Mammary epithelial cell (primary cell): ENCODE measurements at regions not wholly inside any gene's neighbourhood (a gene's known extent, or its start where the extent isn't known, plus 50 kb on each side); places are given as distances from the start of the nearest gene placed in this dataset.

Experiments
- EZH2 ChIP-seq: IDR thresholded peaks from 2 replicates; pipeline ENCODE4 v1.6.1; 2012; ENCODE audit warnings: low read length, inconsistent platforms, borderline replicate concordance
- TF ChIP-seq, protein P1 (sequence below), 2 donors: IDR thresholded peaks in 1 of 2; conservative IDR thresholded peaks in 1 of 2; 2 replicates each; pipeline ENCODE4 v1.5.1; 2011 to 2012; ENCODE audit warnings: inconsistent platforms in 2 of 2, low read length in 2 of 2, mild to moderate bottlenecking in 2 of 2, control low read depth in 1 of 2, low read depth in 1 of 2; ENCODE audit not compliant: insufficient read depth in 1 of 2; ENCODE audit errors: extremely low read depth in 1 of 2

DNA sequence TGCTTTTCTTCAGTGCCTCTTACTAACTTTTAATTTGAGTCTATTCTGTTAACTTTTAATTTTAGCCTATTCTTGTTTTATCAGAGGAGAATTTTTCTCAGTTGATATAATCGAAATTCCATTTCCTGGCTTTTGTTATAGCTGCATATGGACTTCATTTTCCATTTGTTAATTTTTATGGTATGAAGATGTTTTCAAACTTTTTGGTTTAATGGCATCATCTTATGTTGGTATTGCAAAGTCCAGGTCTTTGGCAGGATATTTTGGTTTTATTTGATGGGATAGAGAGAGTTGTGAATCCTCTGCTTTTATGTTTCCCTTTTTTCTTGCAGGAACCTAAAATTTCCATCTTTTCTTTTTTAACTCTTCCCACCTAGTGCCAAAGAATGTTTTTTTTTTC is 70.9 kb upstream of the RAPGEF4 start:
- TF ChIP-seq, protein P1, sequence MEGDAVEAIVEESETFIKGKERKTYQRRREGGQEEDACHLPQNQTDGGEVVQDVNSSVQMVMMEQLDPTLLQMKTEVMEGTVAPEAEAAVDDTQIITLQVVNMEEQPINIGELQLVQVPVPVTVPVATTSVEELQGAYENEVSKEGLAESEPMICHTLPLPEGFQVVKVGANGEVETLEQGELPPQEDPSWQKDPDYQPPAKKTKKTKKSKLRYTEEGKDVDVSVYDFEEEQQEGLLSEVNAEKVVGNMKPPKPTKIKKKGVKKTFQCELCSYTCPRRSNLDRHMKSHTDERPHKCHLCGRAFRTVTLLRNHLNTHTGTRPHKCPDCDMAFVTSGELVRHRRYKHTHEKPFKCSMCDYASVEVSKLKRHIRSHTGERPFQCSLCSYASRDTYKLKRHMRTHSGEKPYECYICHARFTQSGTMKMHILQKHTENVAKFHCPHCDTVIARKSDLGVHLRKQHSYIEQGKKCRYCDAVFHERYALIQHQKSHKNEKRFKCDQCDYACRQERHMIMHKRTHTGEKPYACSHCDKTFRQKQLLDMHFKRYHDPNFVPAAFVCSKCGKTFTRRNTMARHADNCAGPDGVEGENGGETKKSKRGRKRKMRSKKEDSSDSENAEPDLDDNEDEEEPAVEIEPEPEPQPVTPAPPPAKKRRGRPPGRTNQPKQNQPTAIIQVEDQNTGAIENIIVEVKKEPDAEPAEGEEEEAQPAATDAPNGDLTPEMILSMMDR (conservative IDR thresholded peaks at IDR 0.05 in 1 of 2, IDR thresholded peaks at IDR 0.05 in 1 of 2; ENCODE audit: extremely low read depth in 1 of 2, insufficient read depth in 1 of 2, low read depth in 1 of 2, low read length in 2 of 2): no peak
- no peak for TF ChIP-seq EZH2
